Transverse colon (tissue), 4 donors: ENCODE measurements at regions not wholly inside any gene's neighbourhood (a gene's known extent, or its start where the extent isn't known, plus 50 kb on each side); places are given as distances from the start of the nearest gene placed in this dataset.

Experiments
- CTCF ChIP-seq, 5 experiments: fragments of 200-600 bp in 3 of 5; fragments of 450-650 bp in 2 of 5; sonication (generic) in 3 of 5; IDR thresholded peaks; 1 replicate in 2 of 5; 2 replicates in 3 of 5; pipeline ENCODE4 v1.5.1; 2016 to 2017; ENCODE audit warnings: antibody characterized with exemption in 5 of 5, inconsistent platforms in 3 of 5, mild to moderate bottlenecking in 2 of 5, moderate library complexity in 1 of 5
- EP300 ChIP-seq: sonication (generic); formaldehyde crosslinking; IDR thresholded peaks from one replicate; pipeline ENCODE4 v1.6.1; 2017; ENCODE audit warnings: antibody characterized with exemption, low read depth
- POLR2A ChIP-seq: fragments of 450-650 bp; IDR thresholded peaks from one replicate; pipeline ENCODE4 v1.6.1; 2016; ENCODE audit warnings: antibody characterized with exemption, mild to moderate bottlenecking, moderate library complexity
- POLR2AphosphoS5 ChIP-seq, 3 donors: sonication (generic); formaldehyde crosslinking; IDR thresholded peaks; one replicate each; pipeline ENCODE4 v1.6.1; 2016; ENCODE audit warnings: antibody characterized with exemption in 3 of 3

- TF ChIP-seq POLR2A (no peak), CTCF (IDR thresholded peaks at IDR 0.05) (no peak), POLR2AphosphoS5 (IDR thresholded peaks at IDR 0.05) (no peak), EP300 (no peak)
Measured at GRCh38 chr7:10770176-10770575, 203.5 kb upstream of the PHF14 start.
